ENCODE measurements at regions not wholly inside any gene's neighbourhood (a gene's known extent, or its start where the extent isn't known, plus 50 kb on each side); places are given as distances from the start of the nearest gene placed in this dataset.

- H3K36me3 ChIP-seq (ENCODE audit: control insufficient read depth in 4 of 4, insufficient read depth in 3 of 4, low read depth in 1 of 4, low read length in 3 of 4): no peaks in the 10 kb centered on the region
- no peaks in the 10 kb centered on the region for H3K9me3 ChIP-seq (ENCODE audit: control insufficient read depth in 4 of 4, low read length in 3 of 4)
- no peaks in the 10 kb centered on the region for H3K4me1 ChIP-seq (ENCODE audit: control insufficient read depth in 4 of 4, insufficient read depth in 4 of 4, low read length in 3 of 4)
- no peak overlapping the region for H3K9ac ChIP-seq (ENCODE audit: low read depth in 1 of 2, low read length in 2 of 2)
- DNase-seq (ENCODE audit: low spot score): no peak
- H3K27ac ChIP-seq (ENCODE audit: low read depth in 1 of 2, low read length in 2 of 2): no peak overlapping the region
- no peak for TF ChIP-seq MAX (IDR thresholded peaks at IDR 0.05)
- no peak for TF ChIP-seq NR2F2 (IDR thresholded peaks at IDR 0.05)
- TF ChIP-seq, protein P1, sequence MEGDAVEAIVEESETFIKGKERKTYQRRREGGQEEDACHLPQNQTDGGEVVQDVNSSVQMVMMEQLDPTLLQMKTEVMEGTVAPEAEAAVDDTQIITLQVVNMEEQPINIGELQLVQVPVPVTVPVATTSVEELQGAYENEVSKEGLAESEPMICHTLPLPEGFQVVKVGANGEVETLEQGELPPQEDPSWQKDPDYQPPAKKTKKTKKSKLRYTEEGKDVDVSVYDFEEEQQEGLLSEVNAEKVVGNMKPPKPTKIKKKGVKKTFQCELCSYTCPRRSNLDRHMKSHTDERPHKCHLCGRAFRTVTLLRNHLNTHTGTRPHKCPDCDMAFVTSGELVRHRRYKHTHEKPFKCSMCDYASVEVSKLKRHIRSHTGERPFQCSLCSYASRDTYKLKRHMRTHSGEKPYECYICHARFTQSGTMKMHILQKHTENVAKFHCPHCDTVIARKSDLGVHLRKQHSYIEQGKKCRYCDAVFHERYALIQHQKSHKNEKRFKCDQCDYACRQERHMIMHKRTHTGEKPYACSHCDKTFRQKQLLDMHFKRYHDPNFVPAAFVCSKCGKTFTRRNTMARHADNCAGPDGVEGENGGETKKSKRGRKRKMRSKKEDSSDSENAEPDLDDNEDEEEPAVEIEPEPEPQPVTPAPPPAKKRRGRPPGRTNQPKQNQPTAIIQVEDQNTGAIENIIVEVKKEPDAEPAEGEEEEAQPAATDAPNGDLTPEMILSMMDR (IDR thresholded peaks at IDR 0.05; ENCODE audit: low read depth, low read length, missing input control): no peak
- TF ChIP-seq REST (IDR thresholded peaks at IDR 0.05): no peak
- TF ChIP-seq, protein P2, sequence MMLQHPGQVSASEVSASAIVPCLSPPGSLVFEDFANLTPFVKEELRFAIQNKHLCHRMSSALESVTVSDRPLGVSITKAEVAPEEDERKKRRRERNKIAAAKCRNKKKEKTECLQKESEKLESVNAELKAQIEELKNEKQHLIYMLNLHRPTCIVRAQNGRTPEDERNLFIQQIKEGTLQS (IDR thresholded peaks at IDR 0.05): no peak
- TF ChIP-seq FOXA2 (IDR thresholded peaks at IDR 0.05): no peak
- no peak for TF ChIP-seq GABPA (IDR thresholded peaks at IDR 0.05 in 1 of 2, conservative IDR thresholded peaks at IDR 0.05 in 1 of 2)
- no peak for TF ChIP-seq RAD21 (IDR thresholded peaks at IDR 0.05)
- TF ChIP-seq HNF4A (conservative IDR thresholded peaks at IDR 0.05): no peak
- no peak for TF ChIP-seq HNF4G (IDR thresholded peaks at IDR 0.05)
- H3K4me3 ChIP-seq (ENCODE audit: low read depth in 1 of 3, low read length in 3 of 3): no peak overlapping the region
- no peaks in the 10 kb centered on the region for H3K27me3 ChIP-seq (ENCODE audit: control insufficient read depth in 4 of 4, insufficient read depth in 4 of 4, low read length in 3 of 4)
- 72% methylated on average over 1 of the region's 1 CpG for WGBS
Measured at GRCh38 chr12:75742961-75743360, 231.6 kb upstream of the KRR1 start.

DNA sequence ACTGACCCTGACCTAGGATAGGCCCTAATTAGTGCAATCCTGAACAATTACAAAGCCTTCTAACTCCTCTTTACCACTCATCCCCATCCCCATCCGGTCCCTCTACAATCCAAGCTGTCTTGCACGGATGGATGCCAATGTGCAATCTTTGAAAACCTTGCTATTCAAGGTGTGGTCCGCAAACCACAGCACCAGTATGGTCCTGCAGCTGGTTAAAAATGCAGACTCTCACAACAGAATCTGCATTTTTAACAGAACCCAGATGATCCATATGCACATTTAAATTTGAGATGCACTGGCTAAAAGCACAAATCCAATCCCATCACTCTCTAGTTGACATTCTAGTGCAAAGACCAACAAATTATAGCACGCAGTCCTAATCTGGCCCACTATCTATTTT, 230.6 kb upstream of the KRR1 start:
- H3K27ac ChIP-seq (ENCODE audit: low read depth in 1 of 2, low read length in 2 of 2): no peak overlapping the region
- WGBS: 97% methylated on average over 4 of the region's 4 CpGs
- TF ChIP-seq, protein P1 (IDR thresholded peaks at IDR 0.05; ENCODE audit: low read depth, low read length, missing input control): no peak
- no peak for TF ChIP-seq RAD21 (IDR thresholded peaks at IDR 0.05)
- no peak for TF ChIP-seq REST (IDR thresholded peaks at IDR 0.05)
- TF ChIP-seq RXRA (IDR thresholded peaks at IDR 0.05): no peak
- no peak for TF ChIP-seq ZBTB33 (IDR thresholded peaks at IDR 0.05)
- no peak for TF ChIP-seq FOXA2 (IDR thresholded peaks at IDR 0.05)
- TF ChIP-seq MAX (IDR thresholded peaks at IDR 0.05): no peak
- no peak for TF ChIP-seq FOXA1 (IDR thresholded peaks at IDR 0.05)
- TF ChIP-seq GABPA (IDR thresholded peaks at IDR 0.05 in 1 of 2, conservative IDR thresholded peaks at IDR 0.05 in 1 of 2): no peak
- no peak for TF ChIP-seq YY1 (IDR thresholded peaks at IDR 0.05)
- no peak for TF ChIP-seq SP1 (IDR thresholded peaks at IDR 0.05)
- no peak for TF ChIP-seq TAF1 (conservative IDR thresholded peaks at IDR 0.05)
- TF ChIP-seq HNF4A (conservative IDR thresholded peaks at IDR 0.05): no peak
- no peak for TF ChIP-seq EGR1 (IDR thresholded peaks at IDR 0.05; ENCODE audit: low read depth in 2 of 2)
- TF ChIP-seq, protein P2 (IDR thresholded peaks at IDR 0.05): no peak

More for the DNA sequence above, 230.6 kb upstream of the KRR1 start:
- H3K27me3 ChIP-seq (ENCODE audit: control insufficient read depth in 4 of 4, insufficient read depth in 4 of 4, low read length in 3 of 4): no peaks in the 10 kb centered on the region
- no peaks in the 10 kb centered on the region for H3K9me3 ChIP-seq (ENCODE audit: control insufficient read depth in 4 of 4, low read length in 3 of 4)
- H3K9ac ChIP-seq (ENCODE audit: low read depth in 1 of 2, low read length in 2 of 2): no peak overlapping the region
- no peak for DNase-seq (ENCODE audit: low spot score)
- H3K4me3 ChIP-seq (ENCODE audit: low read depth in 1 of 3, low read length in 3 of 3): no peak overlapping the region
- H3K4me1 ChIP-seq (ENCODE audit: control insufficient read depth in 4 of 4, insufficient read depth in 4 of 4, low read length in 3 of 4): no peaks in the 10 kb centered on the region
- no peaks in the 10 kb centered on the region for H3K36me3 ChIP-seq (ENCODE audit: control insufficient read depth in 4 of 4, insufficient read depth in 3 of 4, low read depth in 1 of 4, low read length in 3 of 4)

Data from liver (tissue), 8 donors.